GM19455 (cell line): ENCODE measurements at regions not wholly inside any gene's neighbourhood (a gene's known extent, or its start where the extent isn't known, plus 50 kb on each side); places are given as distances from the start of the nearest gene placed in this dataset.
"Not testable (repeated sequence)": the region's sequence is repeated elsewhere in the genome, so short reads cannot be mapped to it uniquely, and the experiment has no call there.

ENCODE experiments used
- ATAC-seq: cut with Tn5 transposase; IDR thresholded peaks from one replicate; pipeline ENCODE4 v1.9.1; 2021; ENCODE audit not compliant: unreplicated experiment

GRCh38 chr21:39083377-39084008 is 99.8 kb downstream of the PSMG1 start:
- ATAC-seq, result no peak

- ATAC-seq, result no peak
These were observed 100.4 kb downstream of the PSMG1 start for GRCh38 chr21:39082656-39083376.

GRCh38 chr21:39080366-39080765 is 102.9 kb downstream of the PSMG1 start:
- no peak for ATAC-seq

- no peak for ATAC-seq
These were observed 103.6 kb downstream of the PSMG1 start for GRCh38 chr21:39079617-39080016.

GRCh38 chr21:39078322-39079065 is 104.8 kb downstream of the PSMG1 start:
- no peak for ATAC-seq

GRCh38 chr21:39077876-39078275 is 105.4 kb downstream of the PSMG1 start:
- ATAC-seq, result no peak

- ATAC-seq, result no peak
These were observed 108.7 kb downstream of the PSMG1 start for GRCh38 chr21:39074508-39074907.

GRCh38 chr21:39073717-39074116 is 109.5 kb downstream of the PSMG1 start:
- ATAC-seq, result no peak

- ATAC-seq, result no peak
These were observed 110.2 kb downstream of the PSMG1 start for GRCh38 chr21:39073063-39073462.

- no peak for ATAC-seq
These were observed 110.8 kb downstream of the PSMG1 start for GRCh38 chr21:39072468-39072867.

GRCh38 chr21:39071623-39072214 is 111.5 kb downstream of the PSMG1 start:
- no peak for ATAC-seq

- ATAC-seq, result not testable (repeated sequence)
These were observed 113.4 kb downstream of the PSMG1 start for GRCh38 chr21:39069856-39070255.

- ATAC-seq, result no peak
These were observed 116.1 kb downstream of the PSMG1 start for GRCh38 chr21:39066829-39067780.

- no peak for ATAC-seq
These were observed 117.3 kb downstream of the PSMG1 start for GRCh38 chr21:39065917-39066316.

- ATAC-seq, result no peak
These were observed 118.8 kb downstream of the PSMG1 start for GRCh38 chr21:39064325-39065012.

- no peak for ATAC-seq
These were observed 119.7 kb downstream of the PSMG1 start for GRCh38 chr21:39063517-39063916.

GRCh38 chr21:39062196-39062595 is 121.1 kb downstream of the PSMG1 start:
- no peak for ATAC-seq

GRCh38 chr21:39061766-39062165 is 121.5 kb downstream of the PSMG1 start:
- no peak for ATAC-seq

- no peak for ATAC-seq
These were observed 122.7 kb downstream of the PSMG1 start for GRCh38 chr21:39060485-39061083.

- no peak for ATAC-seq
These were observed 126.1 kb downstream of the PSMG1 start for GRCh38 chr21:39057121-39057520.
